ENCODE measurements at regions not wholly inside any gene's neighbourhood (a gene's known extent, or its start where the extent isn't known, plus 50 kb on each side); places are given as distances from the start of the nearest gene placed in this dataset.

- TF ChIP-seq CTCF (IDR thresholded peaks at IDR 0.05) (no peak), POLR2AphosphoS5 (IDR thresholded peaks at IDR 0.05) (no peak), POLR2A (IDR thresholded peaks at IDR 0.05) (no peak), EP300 (IDR thresholded peaks at IDR 0.05) (no peak)
These were observed 149.8 kb downstream of the ZIC5 start for GRCh38 chr13:99821741-99822140.
